ENCODE measurements at regions not wholly inside any gene's neighbourhood (a gene's known extent, or its start where the extent isn't known, plus 50 kb on each side); places are given as distances from the start of the nearest gene placed in this dataset.

GRCh38 chr6:138550346-138550767, 51.1 kb upstream of the NHSL1 start:
- DNase-seq = no peak

GRCh38 chr6:138554146-138554545, 54.9 kb upstream of the NHSL1 start:
- no peak for DNase-seq

GRCh38 chr6:138555421-138555988, 56.2 kb upstream of the NHSL1 start:
- no peak for DNase-seq

- DNase-seq = no peak
These were observed 57.9 kb upstream of the NHSL1 start for GRCh38 chr6:138557147-138557546.

GRCh38 chr6:138559143-138559542, 59.8 kb upstream of the NHSL1 start:
- no peak for DNase-seq

GRCh38 chr6:138560130-138560860, 61.0 kb upstream of the NHSL1 start:
- DNase-seq = no peak

GRCh38 chr6:138562691-138563090, 63.4 kb upstream of the NHSL1 start:
- DNase-seq = no peak

GRCh38 chr6:138563231-138563630, 63.9 kb upstream of the NHSL1 start:
- no peak for DNase-seq

- no peak for DNase-seq
These were observed 64.4 kb upstream of the NHSL1 start for GRCh38 chr6:138563650-138564049.

GRCh38 chr6:138564170-138564721, 65.0 kb upstream of the NHSL1 start:
- DNase-seq = no peak

GRCh38 chr6:138567052-138567451, 67.8 kb upstream of the NHSL1 start:
- no peak for DNase-seq

- DNase-seq = no peak
These were observed 69.7 kb upstream of the NHSL1 start for GRCh38 chr6:138568997-138569396.

- no peak for DNase-seq
These were observed 70.3 kb upstream of the NHSL1 start for GRCh38 chr6:138569554-138569953.

GRCh38 chr6:138569970-138570724, 70.9 kb upstream of the NHSL1 start:
- DNase-seq = no peak

- no peak for DNase-seq
These were observed 71.4 kb upstream of the NHSL1 start for GRCh38 chr6:138570725-138571029.

- no peak for DNase-seq
These were observed 71.9 kb upstream of the NHSL1 start for GRCh38 chr6:138571181-138571580.

- DNase-seq = no peak
These were observed 72.4 kb upstream of the NHSL1 start for GRCh38 chr6:138571585-138572166.

- DNase-seq = peak; percentile 82
These were observed 73.0 kb upstream of the NHSL1 start for GRCh38 chr6:138572167-138572875.

- no peak for DNase-seq
These were observed 73.6 kb upstream of the NHSL1 start for GRCh38 chr6:138572885-138573284.

GRCh38 chr6:138575257-138575656, 76.0 kb upstream of the NHSL1 start:
- DNase-seq = no peak

- DNase-seq = no peak
These were observed 77.0 kb upstream of the NHSL1 start for GRCh38 chr6:138576313-138576712.
